ENCODE measurements at regions not wholly inside any gene's neighbourhood (a gene's known extent, or its start where the extent isn't known, plus 50 kb on each side); places are given as distances from the start of the nearest gene placed in this dataset.

- DNase-seq (ENCODE audit: low spot score), result no peak
- ChIA-PET CTCF (no interaction called here), POLR2A (ENCODE audit: low non-redundant PET) (no interaction called here)
- H3K27me3 ChIP-seq (replicated peaks; ENCODE audit: insufficient read depth, low read depth, low read length, poor library complexity), result no peaks in the 10 kb centered on the region
- H3K27ac ChIP-seq (ENCODE audit: low read depth, low read length, poor library complexity, severe bottlenecking), result no peak overlapping the region
- BruUV-seq (replicated peaks), result no TSS peak
- no peaks in the 10 kb centered on the region for H3K4me1 ChIP-seq (ENCODE audit: insufficient read depth, low read length, poor library complexity, severe bottlenecking)
- intact Hi-C loops (cut with micrococcal nuclease; ENCODE audit: unreplicated experiment), result no loop called here
- H3K4me3 ChIP-seq (ENCODE audit: low read depth, low read length, poor library complexity, severe bottlenecking), result no peak overlapping the region
- TF ChIP-seq EZH2 (IDR thresholded peaks at IDR 0.05; ENCODE audit: borderline replicate concordance, low read depth, low read length, poor library complexity, severe bottlenecking) (no peak), CTCF (conservative IDR thresholded peaks at IDR 0.05; ENCODE audit: low read depth, low read length) (no peak)
- H3K36me3 ChIP-seq (ENCODE audit: insufficient read depth, low read length, poor library complexity, severe bottlenecking), result no peaks in the 10 kb centered on the region
- H3K9me3 ChIP-seq (ENCODE audit: low read depth, low read length, poor library complexity, severe bottlenecking), result no peaks in the 10 kb centered on the region
These were observed 465.3 kb upstream of the SOX9 start for GRCh38 chr17:71655542-71655941.

- Histone ChIP-seq H3K4me3 (ENCODE audit: low read depth, low read length, poor library complexity, severe bottlenecking) (no peak overlapping the region), H3K9me3 (ENCODE audit: low read depth, low read length, poor library complexity, severe bottlenecking) (no peaks in the 10 kb centered on the region), H3K27ac (ENCODE audit: low read depth, low read length, poor library complexity, severe bottlenecking) (no peak overlapping the region), H3K27me3 (replicated peaks; ENCODE audit: insufficient read depth, low read depth, low read length, poor library complexity) (no peaks in the 10 kb centered on the region), H3K36me3 (ENCODE audit: insufficient read depth, low read length, poor library complexity, severe bottlenecking) (no peaks in the 10 kb centered on the region), H3K4me1 (ENCODE audit: insufficient read depth, low read length, poor library complexity, severe bottlenecking) (no peaks in the 10 kb centered on the region)
- ChIA-PET CTCF (no interaction called here), POLR2A (ENCODE audit: low non-redundant PET) (no interaction called here)
- intact Hi-C loops (cut with micrococcal nuclease; ENCODE audit: unreplicated experiment), result no loop called here
- no peak for DNase-seq (ENCODE audit: low spot score)
- no TSS peak for BruUV-seq (replicated peaks)
- TF ChIP-seq EZH2 (IDR thresholded peaks at IDR 0.05; ENCODE audit: borderline replicate concordance, low read depth, low read length, poor library complexity, severe bottlenecking), result no peak
- no peak for TF ChIP-seq CTCF (conservative IDR thresholded peaks at IDR 0.05; ENCODE audit: low read depth, low read length)
These were observed 463.6 kb upstream of the SOX9 start for GRCh38 chr17:71656964-71657858.

- no peak overlapping the region for H3K4me3 ChIP-seq (ENCODE audit: low read depth, low read length, poor library complexity, severe bottlenecking)
- ChIA-PET CTCF (no interaction called here), POLR2A (ENCODE audit: low non-redundant PET) (no interaction called here)
- H3K4me1 ChIP-seq (ENCODE audit: insufficient read depth, low read length, poor library complexity, severe bottlenecking), result no peaks in the 10 kb centered on the region
- no peak for DNase-seq (ENCODE audit: low spot score)
- no peak overlapping the region for H3K27ac ChIP-seq (ENCODE audit: low read depth, low read length, poor library complexity, severe bottlenecking)
- BruUV-seq (replicated peaks), result no TSS peak
- H3K36me3 ChIP-seq (ENCODE audit: insufficient read depth, low read length, poor library complexity, severe bottlenecking), result no peaks in the 10 kb centered on the region
- H3K9me3 ChIP-seq (ENCODE audit: low read depth, low read length, poor library complexity, severe bottlenecking), result no peaks in the 10 kb centered on the region
- intact Hi-C loops (cut with micrococcal nuclease; ENCODE audit: unreplicated experiment), result no loop called here
- TF ChIP-seq EZH2 (IDR thresholded peaks at IDR 0.05; ENCODE audit: borderline replicate concordance, low read depth, low read length, poor library complexity, severe bottlenecking) (no peak), CTCF (conservative IDR thresholded peaks at IDR 0.05; ENCODE audit: low read depth, low read length) (no peak)
- H3K27me3 ChIP-seq (replicated peaks; ENCODE audit: insufficient read depth, low read depth, low read length, poor library complexity), result no peaks in the 10 kb centered on the region
These were observed 461.8 kb upstream of the SOX9 start for GRCh38 chr17:71658996-71659395.
